ENCODE measurements at regions not wholly inside any gene's neighbourhood (a gene's known extent, or its start where the extent isn't known, plus 50 kb on each side); places are given as distances from the start of the nearest gene placed in this dataset.

GRCh38 chr5:145396888-145397287, 438.3 kb downstream of the PRELID2 start:
- no peak for TF ChIP-seq CTCF (IDR thresholded peaks at IDR 0.05)
- no peak for TF ChIP-seq POLR2A (IDR thresholded peaks at IDR 0.05)
- TF ChIP-seq POLR2AphosphoS5 (IDR thresholded peaks at IDR 0.05; ENCODE audit: insufficient read depth in 1 of 2, low read depth in 1 of 2) = no peak

Measured in vagina (tissue), 2 donors.